ENCODE measurements at regions not wholly inside any gene's neighbourhood (a gene's known extent, or its start where the extent isn't known, plus 50 kb on each side); places are given as distances from the start of the nearest gene placed in this dataset.

GRCh38 chr16:8397223-8397622 is 193.1 kb downstream of the TMEM114 start:
- Mint-ChIP-seq H3K27ac (no peak overlapping the region), H3K9me3 (no peaks in the 10 kb centered on the region), H3K36me3 (no peaks in the 10 kb centered on the region), H3K4me1 (no peaks in the 10 kb centered on the region), H3K4me3 (no peak overlapping the region), H3K27me3 (ENCODE audit: insufficient read depth, low read depth) (peaks cover 2% of the 10 kb centered on the region)
- Histone ChIP-seq H3K27ac (no peak overlapping the region), H3K36me3 (no peaks in the 10 kb centered on the region), H3K27me3 (no peaks in the 10 kb centered on the region), H3K9me3 (ENCODE audit: low read depth) (no peaks in the 10 kb centered on the region), H2AFZ (replicated peaks) (no peak overlapping the region), H4K20me1 (ENCODE audit: low read depth) (no peaks in the 10 kb centered on the region), H3K4me2 (no peak overlapping the region), H3K79me2 (ENCODE audit: low read depth) (no peaks in the 10 kb centered on the region), H3K4me1 (no peaks in the 10 kb centered on the region), H3K9ac (no peak overlapping the region), H3F3A (ENCODE audit: low read depth) (no peaks in the 10 kb centered on the region), H3K4me3 (no peak overlapping the region)
- DNase-seq (ENCODE audit: low spot score) = no peak
- no peak for TF ChIP-seq EZH2phosphoT487 (IDR thresholded peaks at IDR 0.05)
- TF ChIP-seq CTCF (IDR thresholded peaks at IDR 0.05) = no peak
- TF ChIP-seq EZH2 (IDR thresholded peaks at IDR 0.05) = no peak

GRCh38 chr16:8396463-8396862 is 193.8 kb downstream of the TMEM114 start:
- peaks cover 2% of the 10 kb centered on the region for H3K27me3 Mint-ChIP-seq (ENCODE audit: insufficient read depth, low read depth)
- H3K27ac ChIP-seq = no peak overlapping the region

GRCh38 chr16:8391257-8391656 is 199.1 kb downstream of the TMEM114 start:
- no peak overlapping the region for H3K9ac ChIP-seq
- peaks cover 8% of the 10 kb centered on the region for H3K4me1 ChIP-seq
- Mint-ChIP-seq H3K9me3 (no peaks in the 10 kb centered on the region), H3K27ac (no peak overlapping the region), H3K27me3 (ENCODE audit: insufficient read depth, low read depth) (no peaks in the 10 kb centered on the region), H3K4me3 (no peak overlapping the region), H3K36me3 (no peaks in the 10 kb centered on the region), H3K4me1 (peaks cover 8% of the 10 kb centered on the region)
- H4K20me1 ChIP-seq (ENCODE audit: low read depth) = no peaks in the 10 kb centered on the region
- no peak overlapping the region for H3K4me3 ChIP-seq
- H3K4me2 ChIP-seq = no peak overlapping the region
- no peak for DNase-seq (ENCODE audit: low spot score)
- no peaks in the 10 kb centered on the region for H3K36me3 ChIP-seq
- no peak overlapping the region for H3K27ac ChIP-seq
- TF ChIP-seq EZH2 (IDR thresholded peaks at IDR 0.05) = no peak
- no peak for TF ChIP-seq EZH2phosphoT487 (IDR thresholded peaks at IDR 0.05)
- no peak for TF ChIP-seq CTCF (IDR thresholded peaks at IDR 0.05)
- H3K27me3 ChIP-seq = no peaks in the 10 kb centered on the region
- no peaks in the 10 kb centered on the region for H3K79me2 ChIP-seq (ENCODE audit: low read depth)
- no peaks in the 10 kb centered on the region for H3F3A ChIP-seq (ENCODE audit: low read depth)
- H3K9me3 ChIP-seq (ENCODE audit: low read depth) = no peaks in the 10 kb centered on the region
- no peak overlapping the region for H2AFZ ChIP-seq (replicated peaks)

More at GRCh38 chr16:8396463-8396862, 193.8 kb downstream of the TMEM114 start:
- Histone ChIP-seq H3K4me1 (no peaks in the 10 kb centered on the region), H3K79me2 (ENCODE audit: low read depth) (no peaks in the 10 kb centered on the region), H3K27me3 (no peaks in the 10 kb centered on the region), H3F3A (ENCODE audit: low read depth) (no peaks in the 10 kb centered on the region), H4K20me1 (ENCODE audit: low read depth) (no peaks in the 10 kb centered on the region), H2AFZ (replicated peaks) (no peak overlapping the region), H3K9me3 (ENCODE audit: low read depth) (no peaks in the 10 kb centered on the region), H3K36me3 (no peaks in the 10 kb centered on the region), H3K9ac (no peak overlapping the region), H3K4me3 (no peak overlapping the region), H3K4me2 (no peak overlapping the region)
- Mint-ChIP-seq H3K36me3 (no peaks in the 10 kb centered on the region), H3K4me3 (no peak overlapping the region), H3K4me1 (no peaks in the 10 kb centered on the region), H3K9me3 (no peaks in the 10 kb centered on the region), H3K27ac (no peak overlapping the region)
- no peak for DNase-seq (ENCODE audit: low spot score)
- TF ChIP-seq CTCF (IDR thresholded peaks at IDR 0.05) (no peak), EZH2 (IDR thresholded peaks at IDR 0.05) (no peak), EZH2phosphoT487 (IDR thresholded peaks at IDR 0.05) (no peak)

Data from neural progenitor cell (in vitro differentiated cells).